ENCODE measurements at regions not wholly inside any gene's neighbourhood (a gene's known extent, or its start where the extent isn't known, plus 50 kb on each side); places are given as distances from the start of the nearest gene placed in this dataset.

- Histone ChIP-seq H3F3A (ENCODE audit: control insufficient read depth, insufficient read depth) (no peaks in the 10 kb centered on the region), H3K27ac (ENCODE audit: low read depth, low read length) (no peak overlapping the region), H3K4me2 (ENCODE audit: low read length) (no peak overlapping the region), H4K20me1 (ENCODE audit: control insufficient read depth, insufficient read depth, low read depth, low read length) (no peaks in the 10 kb centered on the region), H3K9me3 (ENCODE audit: control insufficient read depth, insufficient read depth, low read length) (peaks cover 3% of the 10 kb centered on the region; the same call in 1 of the 2 replicates), H3K36me3 (ENCODE audit: control insufficient read depth, low read length) (no peaks in the 10 kb centered on the region), H3K4me1 (ENCODE audit: control insufficient read depth, low read length) (peaks cover 21% of the 10 kb centered on the region), H3K79me2 (ENCODE audit: control insufficient read depth, low read length) (no peaks in the 10 kb centered on the region), H3K27me3 (ENCODE audit: control insufficient read depth, low read length) (no peaks in the 10 kb centered on the region), H3K9me2 (replicated peaks; ENCODE audit: control insufficient read depth, low read length) (no peaks in the 10 kb centered on the region), H3K4me3 (ENCODE audit: low read length) (no peak overlapping the region)
- no peak for TF ChIP-seq CTCF (IDR thresholded peaks at IDR 0.05; ENCODE audit: low read depth, low read length, poor library complexity, severe bottlenecking)
- no peak for TF ChIP-seq EZH2phosphoT487 (IDR thresholded peaks at IDR 0.05; ENCODE audit: borderline replicate concordance, low read length)
Observed at GRCh38 chr2:12080360-12080759, 333.9 kb downstream of the LPIN1 start.

- H4K20me1 ChIP-seq (ENCODE audit: control insufficient read depth, insufficient read depth, low read depth, low read length), result no peaks in the 10 kb centered on the region
- no peaks in the 10 kb centered on the region for H3K27me3 ChIP-seq (ENCODE audit: control insufficient read depth, low read length)
- no peaks in the 10 kb centered on the region for H3K36me3 ChIP-seq (ENCODE audit: control insufficient read depth, low read length)
- H3K4me3 ChIP-seq (ENCODE audit: low read length), result no peak overlapping the region
- H3K79me2 ChIP-seq (ENCODE audit: control insufficient read depth, low read length), result no peaks in the 10 kb centered on the region
- H3K9me3 ChIP-seq (ENCODE audit: control insufficient read depth, insufficient read depth, low read length), result peaks cover 3% of the 10 kb centered on the region; the same call in 1 of the 2 replicates
- no peaks in the 10 kb centered on the region for H3F3A ChIP-seq (ENCODE audit: control insufficient read depth, insufficient read depth)
- TF ChIP-seq EZH2phosphoT487 (IDR thresholded peaks at IDR 0.05; ENCODE audit: borderline replicate concordance, low read length) (no peak), CTCF (IDR thresholded peaks at IDR 0.05; ENCODE audit: low read depth, low read length, poor library complexity, severe bottlenecking) (no peak)
- no peak overlapping the region for H3K27ac ChIP-seq (ENCODE audit: low read depth, low read length)
- peaks cover 19% of the 10 kb centered on the region for H3K4me1 ChIP-seq (ENCODE audit: control insufficient read depth, low read length)
- no peak overlapping the region for H3K4me2 ChIP-seq (ENCODE audit: low read length)
- H3K9me2 ChIP-seq (replicated peaks; ENCODE audit: control insufficient read depth, low read length), result no peaks in the 10 kb centered on the region
Observed at GRCh38 chr2:12081481-12082210, 335.2 kb downstream of the LPIN1 start.

GRCh38 chr2:12083081-12083581 lies 336.7 kb downstream of the LPIN1 start:
- H3K4me2 ChIP-seq (ENCODE audit: low read length), result peak overlapping the region; percentile 19; the same call in 1 of the 2 replicates
- H3K27me3 ChIP-seq (ENCODE audit: control insufficient read depth, low read length), result no peaks in the 10 kb centered on the region
- no peaks in the 10 kb centered on the region for H3F3A ChIP-seq (ENCODE audit: control insufficient read depth, insufficient read depth)
- no peaks in the 10 kb centered on the region for H3K36me3 ChIP-seq (ENCODE audit: control insufficient read depth, low read length)
- TF ChIP-seq EZH2phosphoT487 (IDR thresholded peaks at IDR 0.05; ENCODE audit: borderline replicate concordance, low read length) (no peak), CTCF (IDR thresholded peaks at IDR 0.05; ENCODE audit: low read depth, low read length, poor library complexity, severe bottlenecking) (no peak)
- peaks cover 26% of the 10 kb centered on the region for H3K4me1 ChIP-seq (ENCODE audit: control insufficient read depth, low read length)
- no peaks in the 10 kb centered on the region for H3K9me3 ChIP-seq (ENCODE audit: control insufficient read depth, insufficient read depth, low read length)
- H3K27ac ChIP-seq (ENCODE audit: low read depth, low read length), result no peak overlapping the region
- H3K9me2 ChIP-seq (replicated peaks; ENCODE audit: control insufficient read depth, low read length), result no peaks in the 10 kb centered on the region
- H4K20me1 ChIP-seq (ENCODE audit: control insufficient read depth, insufficient read depth, low read depth, low read length), result no peaks in the 10 kb centered on the region
- no peaks in the 10 kb centered on the region for H3K79me2 ChIP-seq (ENCODE audit: control insufficient read depth, low read length)
- H3K4me3 ChIP-seq (ENCODE audit: low read length), result no peak overlapping the region
